Nucleus accumbens (tissue), 56 donors: ENCODE measurements at regions not wholly inside any gene's neighbourhood (a gene's known extent, or its start where the extent isn't known, plus 50 kb on each side); places are given as distances from the start of the nearest gene placed in this dataset.

ENCODE experiments used
- DNase-seq, 56 donors: peaks; one replicate each; lab custom pipeline; 2025; lab: John Stamatoyannopoulos, UW

DNA sequence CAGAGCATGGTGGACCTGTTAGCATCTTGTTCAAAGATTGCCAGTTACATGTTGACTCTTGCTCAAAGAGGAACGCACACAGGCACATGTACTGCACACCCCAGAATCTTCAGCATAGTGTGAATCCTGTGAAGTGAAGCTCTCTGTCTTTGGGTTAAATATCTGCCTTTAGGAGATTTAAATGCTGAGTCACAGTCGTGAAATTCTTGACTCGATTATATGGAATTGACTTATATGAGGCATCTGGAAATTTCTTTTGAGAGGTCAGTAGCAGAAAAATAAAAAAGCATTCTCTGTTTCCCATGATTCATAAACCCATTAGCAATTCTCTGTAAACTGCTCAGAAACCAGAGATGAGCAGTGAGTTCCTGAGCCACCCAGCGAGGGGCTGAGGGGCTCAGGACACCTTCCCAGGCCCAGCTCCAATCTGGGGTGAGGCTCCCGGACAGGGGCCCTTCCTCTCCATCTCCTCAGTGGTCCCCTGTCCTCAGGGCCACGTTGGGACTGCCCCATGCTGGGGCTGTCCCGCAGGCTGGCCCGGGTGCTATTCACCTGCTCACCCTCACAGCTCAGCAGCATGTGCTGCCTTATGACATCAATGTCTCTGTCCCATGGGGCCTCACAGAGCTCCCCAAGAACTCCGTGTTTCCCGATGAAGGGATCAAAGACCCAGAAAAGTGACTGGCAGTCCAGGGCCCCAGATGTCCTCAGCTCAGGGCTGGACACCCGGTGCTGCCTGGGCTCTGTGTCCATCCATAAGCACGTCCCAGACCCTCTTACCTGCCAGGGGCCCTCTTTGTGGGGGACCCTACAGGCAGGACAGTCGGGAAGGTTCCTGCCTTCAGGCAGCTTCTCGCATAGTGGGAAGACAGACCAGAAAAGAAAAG is 50.0 kb upstream of the INSIG1 start:
- DNase-seq = no peak
